ENCODE measurements at regions not wholly inside any gene's neighbourhood (a gene's known extent, or its start where the extent isn't known, plus 50 kb on each side); places are given as distances from the start of the nearest gene placed in this dataset.

- no TSS peak for BruUV-seq (replicated peaks)
- Histone ChIP-seq H3K79me1 (ENCODE audit: low read depth in 1 of 2, low read length in 2 of 2) (no peaks in the 10 kb centered on the region), H3K27ac (ENCODE audit: insufficient read depth, low read length) (no peak overlapping the region), H2BK20ac (ENCODE audit: low read depth, low read length) (no peak overlapping the region), H4K91ac (ENCODE audit: insufficient read depth, low read depth, low read length) (no peak overlapping the region), H3K4ac (ENCODE audit: low read depth, low read length) (no peak overlapping the region), H3K4me3 (ENCODE audit: insufficient read depth, low read depth, low read length) (no peak overlapping the region), H2AFZ (replicated peaks; ENCODE audit: low read length, poor library complexity) (no peak overlapping the region), H3K27me3 (ENCODE audit: control insufficient read depth, insufficient read depth, low read length) (peaks cover 5% of the 10 kb centered on the region), H2BK5ac (ENCODE audit: low read depth, low read length, poor library complexity, severe bottlenecking) (no peak overlapping the region), H4K20me1 (ENCODE audit: insufficient read depth, low read length) (no peaks in the 10 kb centered on the region), H3K36me3 (ENCODE audit: control insufficient read depth, insufficient read depth, low read length) (no peaks in the 10 kb centered on the region), H3K4me2 (ENCODE audit: low read depth, low read length) (no peak overlapping the region), H3K23ac (ENCODE audit: low read depth, low read length) (no peak overlapping the region), H2AK9ac (replicated peaks; ENCODE audit: low read depth, low read length, poor library complexity) (no peak overlapping the region), H2BK15ac (ENCODE audit: low read depth, low read length) (no peak overlapping the region), H3K9ac (ENCODE audit: low read depth, low read length) (no peak overlapping the region), H3K9me3 (ENCODE audit: control insufficient read depth, insufficient read depth, low read length) (no peaks in the 10 kb centered on the region), H3K18ac (ENCODE audit: low read depth, low read length) (no peak overlapping the region), H3K9me1 (ENCODE audit: insufficient read depth, low read length) (0 out of 2 replicates have a peak, but pooled peaks cover 2% of the 10 kb centered on the region), H3K4me1 (ENCODE audit: control insufficient read depth, insufficient read depth, low read length) (no peaks in the 10 kb centered on the region), H4K8ac (ENCODE audit: low read depth in 2 of 2, low read length in 2 of 2) (no peak overlapping the region), H2BK120ac (ENCODE audit: low read depth, low read length) (no peak overlapping the region), H3K56ac (ENCODE audit: extremely low read depth, insufficient read depth, low read length) (no peak overlapping the region), H4K5ac (ENCODE audit: low read depth, low read length) (no peak overlapping the region), H3K14ac (replicated peaks; ENCODE audit: low read depth, low read length) (no peak overlapping the region), H2AK5ac (ENCODE audit: low read depth, low read length) (no peak overlapping the region)
- WGBS, 2 experiments (ENCODE audit: extremely low coverage in 2 of 2, insufficient read length in 1 of 2) = 57% methylated on average over 2 of the region's 6 CpGs; no CpG with 5 or more reads in 1 of the 2 experiments
- dilution Hi-C loops (cut with HindIII; ENCODE audit: low sequenced_read_pairs, unreplicated experiment) = no loop called here
- ChIA-PET CTCF (interaction anchor here (1.1 kb wide), 1 partner anchor 15 kb away, joined by 3 read pairs; no protein-coding TSS in a partner anchor), POLR2A (ENCODE audit: unreplicated experiment) (no interaction called here)
- in situ Hi-C loops (cut with MboI; ENCODE audit: low sequenced_read_pairs) = no loop called here
- DNase-seq (no peak), ATAC-seq (ENCODE audit: low read depth) (no peak)
- intact Hi-C loops (cut with micrococcal nuclease) = no loop called here
- no peak for TF ChIP-seq NFE2L2 (IDR thresholded peaks at IDR 0.05; ENCODE audit: low read depth, low read length)
- TF ChIP-seq SMC3 (IDR thresholded peaks at IDR 0.05; ENCODE audit: low read depth, low read length) = no peak
- no peak for TF ChIP-seq MXI1 (IDR thresholded peaks at IDR 0.05; ENCODE audit: borderline replicate concordance, low read depth, low read length)
- no peak for TF ChIP-seq CHD1 (IDR thresholded peaks at IDR 0.05; ENCODE audit: low read depth, low read length)
- TF ChIP-seq MAZ (IDR thresholded peaks at IDR 0.05; ENCODE audit: borderline replicate concordance, low read depth, low read length) = no peak
Observed at GRCh38 chr2:133859578-133859977, 291.3 kb upstream of the NCKAP5 start.
